OCI-LY3 (cell line): ENCODE measurements at regions not wholly inside any gene's neighbourhood (a gene's known extent, or its start where the extent isn't known, plus 50 kb on each side); places are given as distances from the start of the nearest gene placed in this dataset.

ENCODE experiments used
- CTCF ChIP-seq: fragments of 200-600, 300-600 bp; sonication (generic); IDR thresholded peaks from 2 replicates; pipeline ENCODE4 v1.5.1; 2014; ENCODE audit warnings: antibody characterized with exemption, low read length, low read depth
- EZH2phosphoT487 ChIP-seq: fragments of 200-600 bp; shearing (Covaris generic); IDR thresholded peaks from 2 replicates; pipeline ENCODE4 v1.6.1; 2018; ENCODE audit warnings: antibody characterized with exemption, mixed run types, low read depth

- TF ChIP-seq CTCF: no peak
- no peak for TF ChIP-seq EZH2phosphoT487
These were observed 108.0 kb upstream of the PLPP4 start for GRCh38 chr10:120349069-120349468.
